Aorta (tissue), 5 donors: ENCODE measurements at regions not wholly inside any gene's neighbourhood (a gene's known extent, or its start where the extent isn't known, plus 50 kb on each side); places are given as distances from the start of the nearest gene placed in this dataset.

Experiments
- ATAC-seq: fragments of 200-7000 bp; cut with Tn5 transposase; one replicate; pipeline ENCODE4 v1.9.1; 2022; ENCODE audit warnings: moderate library complexity; ENCODE audit not compliant: low FRiP score
- DNase-seq, 2 donors: peaks; one replicate each; pipeline ENCODE4 v3.0.0-alpha.2; 2020
- H3K27ac ChIP-seq, 2 donors: one replicate each; pipeline ENCODE4 v1.5.1; 2013; ENCODE audit warnings: low read length in 2 of 2, mild to moderate bottlenecking in 2 of 2, moderate library complexity in 2 of 2, control low read depth in 1 of 2, inconsistent platforms in 1 of 2, low read depth in 1 of 2
- H3K27me3 ChIP-seq, 2 donors: one replicate each; pipeline ENCODE4 v1.6.1; 2013; ENCODE audit warnings: control low read depth in 1 of 2, low read length in 1 of 2, mild to moderate bottlenecking in 1 of 2, moderate library complexity in 1 of 2; ENCODE audit not compliant: insufficient read depth in 2 of 2, control insufficient read depth in 1 of 2
- H3K36me3 ChIP-seq, 2 donors: one replicate each; pipeline ENCODE4 v1.6.1; 2013; ENCODE audit warnings: control low read depth in 1 of 2, low read length in 1 of 2, mild to moderate bottlenecking in 1 of 2; ENCODE audit not compliant: insufficient read depth in 2 of 2, control insufficient read depth in 1 of 2
- H3K4me1 ChIP-seq, 2 donors: one replicate each; pipeline ENCODE4 v1.6.1; 2013; ENCODE audit warnings: low read length in 2 of 2, control low read depth in 1 of 2, mild to moderate bottlenecking in 1 of 2, moderate library complexity in 1 of 2; ENCODE audit not compliant: insufficient read depth in 2 of 2, control insufficient read depth in 1 of 2
- H3K4me3 ChIP-seq, 2 donors: one replicate each; pipeline ENCODE4 v1.5.1; 2013; ENCODE audit warnings: low read length in 2 of 2, control low read depth in 1 of 2, mild to moderate bottlenecking in 1 of 2
- H3K9me3 ChIP-seq: one replicate; pipeline ENCODE4 v1.6.1; 2013; ENCODE audit warnings: mild to moderate bottlenecking, low read length; ENCODE audit not compliant: control insufficient read depth
- WGBS, 2 donors: extraction: QIAGEN DNeasy Blood & Tissue Kit; methylation state at CpG; one replicate each; pipeline ENCODE4 v1.1.7; 2013; 5-methylcytosine and 5-hydroxymethylcytosine counted together
- intact Hi-C, 2 donors: fragments of 100-400 bp; cut with DNase I; formaldehyde crosslinking; loops; one replicate each; pipeline versions ENCODE4 v1.14.2 to v1.15.0; 2022
- donor health status: healthy with polysubstance abuse.
- donor health status: Bipolar disorder and iron deficiency.
- donor health status: DM: no; HTN: no; CAD: no.
- donor health status: DM: no; HTN: no; CAD: no.
- donor health status: DM: yes; HTN: yes; CAD: no.

GRCh38 chr4:24260133-24260715 lies 324.1 kb downstream of the DHX15 start:
- DNase-seq: no peak
- Histone ChIP-seq H3K4me3 (no peak overlapping the region), H3K27me3 (no peaks in the 10 kb centered on the region), H3K27ac (no peak overlapping the region), H3K9me3 (no peaks in the 10 kb centered on the region), H3K36me3 (no peaks in the 10 kb centered on the region), H3K4me1 (no peaks in the 10 kb centered on the region)
- no peak for ATAC-seq
- WGBS, 2 donors: 71 to 78% methylated on average over 8 of the region's 8 CpGs
- intact Hi-C loops: no loop called here

DNA sequence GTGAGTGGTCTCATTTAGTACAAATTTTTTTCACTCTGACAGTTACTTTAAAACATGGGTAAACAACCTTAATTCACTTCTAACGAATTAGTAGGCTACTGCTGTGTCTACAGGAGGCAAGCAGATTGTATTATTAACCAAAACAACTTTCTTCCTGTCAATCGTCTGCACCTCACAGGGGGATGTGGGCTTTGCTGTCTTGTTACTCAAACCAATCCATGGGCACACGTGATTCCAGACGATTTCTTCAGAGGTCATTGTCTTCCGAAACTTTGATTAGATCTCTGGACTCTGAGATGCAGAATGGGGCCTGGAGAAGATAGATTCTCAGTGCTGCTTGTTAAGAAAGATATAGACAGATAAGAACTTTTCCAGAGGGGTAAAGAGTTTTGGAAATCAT lies 327.8 kb downstream of the DHX15 start:
- Histone ChIP-seq H3K4me1 (no peaks in the 10 kb centered on the region), H3K27me3 (no peaks in the 10 kb centered on the region), H3K27ac (no peak overlapping the region), H3K4me3 (no peak overlapping the region), H3K9me3 (no peaks in the 10 kb centered on the region), H3K36me3 (no peaks in the 10 kb centered on the region)
- ATAC-seq: no peak
- intact Hi-C loops: no loop called here
- DNase-seq: no peak
- 67 to 69% methylated on average over 5 of the region's 5 CpGs for WGBS, 2 donors

DNA sequence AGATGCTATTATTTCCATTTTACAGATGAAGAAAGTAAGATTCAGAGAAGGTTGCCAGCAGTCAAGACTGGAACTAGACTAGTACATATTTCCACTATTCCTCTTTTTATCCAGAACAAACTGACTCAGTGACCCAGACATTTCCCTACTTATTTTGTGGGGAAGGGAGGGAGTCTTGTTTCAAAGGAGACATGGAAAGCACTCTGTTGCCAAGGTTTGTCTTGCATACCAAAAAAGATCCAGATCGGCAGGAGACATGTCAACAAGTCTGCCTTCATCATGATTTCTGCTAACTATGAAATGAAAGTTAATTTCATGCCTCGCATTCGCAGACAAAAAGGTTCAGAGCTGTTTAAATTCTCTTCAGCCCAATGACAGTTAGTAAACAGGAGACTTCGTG lies 328.3 kb downstream of the DHX15 start:
- H3K27me3 ChIP-seq: no peaks in the 10 kb centered on the region
- no peak overlapping the region for H3K27ac ChIP-seq
- DNase-seq: no peak
- WGBS, 2 donors: 47 to 57% methylated on average over 4 of the region's 4 CpGs
- no peak overlapping the region for H3K4me3 ChIP-seq
- no peaks in the 10 kb centered on the region for H3K9me3 ChIP-seq
- H3K36me3 ChIP-seq: no peaks in the 10 kb centered on the region
- no peak for ATAC-seq
- no peaks in the 10 kb centered on the region for H3K4me1 ChIP-seq
- intact Hi-C loops: no loop called here

- Histone ChIP-seq H3K4me3 (no peak overlapping the region), H3K36me3 (no peaks in the 10 kb centered on the region), H3K27ac (no peak overlapping the region), H3K4me1 (peaks cover 0 to 5% of the 10 kb centered on the region in 2 donors), H3K9me3 (no peaks in the 10 kb centered on the region), H3K27me3 (no peaks in the 10 kb centered on the region)
- WGBS, 2 donors: 34 to 42% methylated on average over 2 of the region's 2 CpGs
- ATAC-seq: no peak
- intact Hi-C loops: no loop called here
- no peak for DNase-seq
Measured at GRCh38 chr4:24252121-24252520, 332.2 kb downstream of the DHX15 start.

GRCh38 chr4:24251589-24251988 lies 332.8 kb downstream of the DHX15 start:
- no peak for ATAC-seq
- peaks cover 0 to 5% of the 10 kb centered on the region in 2 donors for H3K4me1 ChIP-seq

DNA sequence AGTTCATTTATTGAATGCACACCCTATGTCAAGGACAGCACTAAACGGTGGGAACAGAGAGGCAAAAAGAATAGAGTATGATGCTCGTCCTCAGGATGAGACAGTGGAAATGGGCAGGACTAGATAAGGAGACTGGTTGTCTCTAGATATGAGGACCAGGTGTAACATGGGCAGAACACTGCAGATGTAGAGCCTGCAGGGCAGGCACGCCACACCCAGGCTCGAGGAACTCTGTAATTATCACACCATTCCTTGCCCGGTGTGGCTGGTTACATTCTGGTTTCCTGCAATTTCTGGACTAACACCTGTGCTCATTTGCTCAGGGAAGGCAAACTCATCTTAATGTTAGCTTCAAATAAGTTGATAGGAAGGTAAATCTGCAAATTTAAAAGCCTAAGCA lies 334.4 kb downstream of the DHX15 start:
- DNase-seq: no peak

More at GRCh38 chr4:24251589-24251988, 332.8 kb downstream of the DHX15 start:
- H3K36me3 ChIP-seq: no peaks in the 10 kb centered on the region
- intact Hi-C loops: no loop called here
- H3K4me3 ChIP-seq: no peak overlapping the region
- WGBS, 2 donors: 77 to 85% methylated on average over 2 of the region's 2 CpGs
- H3K27me3 ChIP-seq: no peaks in the 10 kb centered on the region
- DNase-seq: no peak
- no peak overlapping the region for H3K27ac ChIP-seq
- no peaks in the 10 kb centered on the region for H3K9me3 ChIP-seq

GRCh38 chr4:24248674-24249630 lies 335.4 kb downstream of the DHX15 start:
- Histone ChIP-seq H3K27ac (no peak overlapping the region), H3K4me1 (peaks cover 0 to 5% of the 10 kb centered on the region in 2 donors), H3K4me3 (peak overlapping the region in 1 of 2 donors; percentile 44), H3K27me3 (no peaks in the 10 kb centered on the region), H3K9me3 (no peaks in the 10 kb centered on the region), H3K36me3 (no peaks in the 10 kb centered on the region)
- intact Hi-C loops: loop anchor here in 1 of 2 donors (10.0 kb wide), 1 partner anchor 104 kb away; no protein-coding TSS in a partner anchor
- WGBS, 2 donors: 16% methylated on average over 17 of the region's 17 CpGs
- DNase-seq (peak in 1 of 2 donors; percentile 51), ATAC-seq (peak; percentile 45)

More for the DNA sequence above, 334.4 kb downstream of the DHX15 start:
- Histone ChIP-seq H3K4me1 (peaks cover 0 to 5% of the 10 kb centered on the region in 2 donors), H3K4me3 (no peak overlapping the region), H3K27ac (no peak overlapping the region), H3K36me3 (no peaks in the 10 kb centered on the region), H3K27me3 (no peaks in the 10 kb centered on the region), H3K9me3 (no peaks in the 10 kb centered on the region)
- no peak for ATAC-seq
- 91 to 94% methylated on average over 5 of the region's 5 CpGs for WGBS, 2 donors
- intact Hi-C loops: loop anchor here in 1 of 2 donors (10.0 kb wide), 1 partner anchor 105 kb away; no protein-coding TSS in a partner anchor

DNA sequence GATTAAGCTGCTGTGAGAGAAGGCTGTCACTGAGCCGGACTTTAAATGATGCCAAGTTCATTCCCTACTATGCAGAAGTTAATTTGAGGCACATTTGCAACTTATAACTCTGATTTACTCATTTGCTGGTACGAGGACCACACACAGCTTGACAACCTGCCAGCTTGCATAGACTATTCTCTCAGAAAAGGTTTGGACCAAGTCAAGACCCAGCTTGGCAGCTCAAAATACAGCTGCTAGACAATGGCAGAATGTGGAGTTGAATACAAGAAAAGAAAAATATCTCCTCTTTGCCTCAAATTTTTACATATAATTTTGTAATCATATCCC lies 338.9 kb downstream of the DHX15 start:
- ATAC-seq (no peak), DNase-seq (no peak)
- no peaks in the 10 kb centered on the region for H3K36me3 ChIP-seq
- H3K27me3 ChIP-seq: no peaks in the 10 kb centered on the region
- H3K9me3 ChIP-seq: no peaks in the 10 kb centered on the region
- 50 to 51% methylated on average over 2 of the region's 2 CpGs for WGBS, 2 donors
- intact Hi-C loops: loop anchor here in 1 of 2 donors (10.0 kb wide), 1 partner anchor 101 kb away; no protein-coding TSS in a partner anchor
- H3K27ac ChIP-seq: no peak overlapping the region
- no peak overlapping the region for H3K4me3 ChIP-seq
- peaks cover 0 to 5% of the 10 kb centered on the region in 2 donors for H3K4me1 ChIP-seq
